ENCODE measurements at regions not wholly inside any gene's neighbourhood (a gene's known extent, or its start where the extent isn't known, plus 50 kb on each side); places are given as distances from the start of the nearest gene placed in this dataset.

- 54 to 62% methylated on average over 37 of the region's 37 CpGs for WGBS, 2 donors
- no peak for DNase-seq
- Histone ChIP-seq H3K36me3 (no peaks in the 10 kb centered on the region), H3K4me1 (no peaks in the 10 kb centered on the region), H3K4me3 (peak overlapping the region in 1 of 4 donors; percentile 22), H3K9me3 (peaks cover 0 to 5% (median 0%) of the 10 kb centered on the region in 4 donors), H3K27ac (no peak overlapping the region), H3K27me3 (no peaks in the 10 kb centered on the region)
- TF ChIP-seq EP300 (IDR thresholded peaks at IDR 0.05) = no peak
- TF ChIP-seq CTCF (IDR thresholded peaks at IDR 0.05) = no peak
- TF ChIP-seq POLR2A (IDR thresholded peaks at IDR 0.05) = no peak
- no peak for TF ChIP-seq POLR2AphosphoS5 (IDR thresholded peaks at IDR 0.05)
- intact Hi-C loops (cut with DNase I) = no loop called here
Observed at GRCh38 chr13:80654638-80655249, 313.8 kb upstream of the SPRY2 start.

- Histone ChIP-seq H3K4me1 (no peaks in the 10 kb centered on the region), H3K4me3 (no peak overlapping the region), H3K36me3 (no peaks in the 10 kb centered on the region), H3K27me3 (no peaks in the 10 kb centered on the region), H3K27ac (no peak overlapping the region), H3K9me3 (peaks cover 0 to 6% (median 0%) of the 10 kb centered on the region in 4 donors)
- DNase-seq = no peak
- TF ChIP-seq POLR2AphosphoS5 (IDR thresholded peaks at IDR 0.05) = no peak
- no peak for TF ChIP-seq POLR2A (IDR thresholded peaks at IDR 0.05)
- no peak for TF ChIP-seq EP300 (IDR thresholded peaks at IDR 0.05)
- TF ChIP-seq CTCF (IDR thresholded peaks at IDR 0.05) = no peak
- intact Hi-C loops (cut with DNase I) = no loop called here
- 95 to 96% methylated on average over 2 of the region's 2 CpGs for WGBS, 2 donors
Observed at GRCh38 chr13:80649274-80649673, 308.3 kb upstream of the SPRY2 start.

- DNase-seq = no peak
- TF ChIP-seq POLR2AphosphoS5 (IDR thresholded peaks at IDR 0.05) = no peak
- no peak for TF ChIP-seq POLR2A (IDR thresholded peaks at IDR 0.05)
- H3K4me3 ChIP-seq = no peak overlapping the region
- H3K4me1 ChIP-seq = no peaks in the 10 kb centered on the region
- intact Hi-C loops (cut with DNase I) = no loop called here
- no peak overlapping the region for H3K27ac ChIP-seq
- H3K36me3 ChIP-seq = no peaks in the 10 kb centered on the region
- H3K27me3 ChIP-seq = no peaks in the 10 kb centered on the region
- H3K9me3 ChIP-seq = no peaks in the 10 kb centered on the region
- WGBS, 2 donors = 60 to 71% methylated on average over 3 of the region's 3 CpGs
Observed at GRCh38 chr13:80642641-80643040, 301.7 kb upstream of the SPRY2 start.

- intact Hi-C loops (cut with DNase I) = no loop called here
- Histone ChIP-seq H3K27me3 (no peaks in the 10 kb centered on the region), H3K4me1 (no peaks in the 10 kb centered on the region), H3K36me3 (no peaks in the 10 kb centered on the region), H3K4me3 (no peak overlapping the region), H3K9me3 (no peaks in the 10 kb centered on the region), H3K27ac (no peak overlapping the region)
- no peak for TF ChIP-seq POLR2A (IDR thresholded peaks at IDR 0.05)
- no peak for TF ChIP-seq POLR2AphosphoS5 (IDR thresholded peaks at IDR 0.05)
- no peak for TF ChIP-seq CTCF (IDR thresholded peaks at IDR 0.05)
- TF ChIP-seq EP300 (IDR thresholded peaks at IDR 0.05) = no peak
- 87 to 94% methylated on average over 1 of the region's 1 CpG for WGBS, 2 donors
- no peak for DNase-seq
Observed at GRCh38 chr13:80633251-80633650, 292.3 kb upstream of the SPRY2 start.

- TF ChIP-seq EP300 (IDR thresholded peaks at IDR 0.05) = no peak
- peak; percentile 34 to 74 (median 63) for TF ChIP-seq POLR2AphosphoS5 (IDR thresholded peaks at IDR 0.05)
- Histone ChIP-seq H3K36me3 (no peaks in the 10 kb centered on the region), H3K27ac (peak overlapping the region; percentile 26 to 56 (median 41)), H3K9me3 (no peaks in the 10 kb centered on the region), H3K27me3 (no peaks in the 10 kb centered on the region), H3K4me3 (no peak overlapping the region), H3K4me1 (no peaks in the 10 kb centered on the region)
- WGBS, 2 donors = 91 to 93% methylated on average over 3 of the region's 3 CpGs
- peak; percentile 75 for DNase-seq
- intact Hi-C loops (cut with DNase I) = no loop called here
Observed at GRCh38 chr13:80630685-80631121, 289.8 kb upstream of the SPRY2 start.

- TF ChIP-seq POLR2AphosphoS5 (IDR thresholded peaks at IDR 0.05) (no peak), POLR2A (IDR thresholded peaks at IDR 0.05) (no peak), CTCF (IDR thresholded peaks at IDR 0.05) (no peak), EP300 (IDR thresholded peaks at IDR 0.05) (no peak)
- no peak overlapping the region for H3K27ac ChIP-seq
- H3K9me3 ChIP-seq = no peaks in the 10 kb centered on the region
- WGBS, 2 donors = 0 to 67% methylated on average over 1 of the region's 1 CpG
- intact Hi-C loops (cut with DNase I) = no loop called here
- no peak for DNase-seq
- H3K4me1 ChIP-seq = no peaks in the 10 kb centered on the region
- H3K36me3 ChIP-seq = no peaks in the 10 kb centered on the region
- no peaks in the 10 kb centered on the region for H3K27me3 ChIP-seq
- no peak overlapping the region for H3K4me3 ChIP-seq
Observed at GRCh38 chr13:80618781-80619180, 277.9 kb upstream of the SPRY2 start.

Measured in sigmoid colon (tissue), 6 donors.